ENCODE measurements at regions not wholly inside any gene's neighbourhood (a gene's known extent, or its start where the extent isn't known, plus 50 kb on each side); places are given as distances from the start of the nearest gene placed in this dataset.

DNA sequence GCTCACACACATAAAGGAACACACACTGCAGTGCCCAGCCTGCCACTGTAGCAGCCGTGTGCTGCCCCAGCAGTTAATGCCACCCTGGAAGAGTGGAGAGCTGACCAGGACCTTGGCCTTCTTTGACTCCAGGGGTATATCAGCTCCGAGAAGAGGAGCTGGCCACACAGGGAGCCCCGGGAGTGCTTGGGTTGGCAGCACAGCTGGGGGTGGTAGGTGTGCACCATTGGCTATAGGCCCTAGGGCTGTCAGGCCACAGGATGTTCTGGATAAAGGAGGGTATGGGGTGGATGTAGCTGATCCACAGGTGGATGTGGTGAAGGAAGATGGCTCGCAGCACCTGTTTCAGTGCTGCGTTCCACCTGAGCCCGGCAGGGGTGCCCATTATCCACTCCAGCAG is 640.5 kb downstream of the PLPP3 start:
- Histone ChIP-seq H3K9me3 (ENCODE audit: control insufficient read depth in 1 of 2, low read length in 2 of 2) (peaks cover 0 to 2% of the 10 kb centered on the region in 2 donors), H3K27me3 (ENCODE audit: control insufficient read depth in 1 of 2, insufficient read depth in 2 of 2, low read length in 2 of 2) (no peaks in the 10 kb centered on the region), H3K27ac (ENCODE audit: low read depth, low read length) (no peak overlapping the region), H3K9ac (ENCODE audit: low read depth in 1 of 2, low read length in 2 of 2) (no peak overlapping the region), H3K4me3 (ENCODE audit: low read depth in 1 of 2, low read length in 2 of 2) (no peak overlapping the region), H3K4me1 (ENCODE audit: control insufficient read depth in 1 of 2, insufficient read depth in 2 of 2, low read length in 2 of 2) (no peaks in the 10 kb centered on the region), H3K36me3 (ENCODE audit: control insufficient read depth in 1 of 2, insufficient read depth in 2 of 2, low read length in 2 of 2) (no peaks in the 10 kb centered on the region)

GRCh38 chr1:55938376-55938850 is 641.0 kb downstream of the PLPP3 start:
- Histone ChIP-seq H3K9me3 (ENCODE audit: control insufficient read depth in 1 of 2, low read length in 2 of 2) (peaks cover 0 to 2% of the 10 kb centered on the region in 2 donors), H3K9ac (ENCODE audit: low read depth in 1 of 2, low read length in 2 of 2) (no peak overlapping the region), H3K36me3 (ENCODE audit: control insufficient read depth in 1 of 2, insufficient read depth in 2 of 2, low read length in 2 of 2) (no peaks in the 10 kb centered on the region), H3K4me1 (ENCODE audit: control insufficient read depth in 1 of 2, insufficient read depth in 2 of 2, low read length in 2 of 2) (no peaks in the 10 kb centered on the region), H3K4me3 (ENCODE audit: low read depth in 1 of 2, low read length in 2 of 2) (no peak overlapping the region), H3K27me3 (ENCODE audit: control insufficient read depth in 1 of 2, insufficient read depth in 2 of 2, low read length in 2 of 2) (no peaks in the 10 kb centered on the region), H3K27ac (ENCODE audit: low read depth, low read length) (no peak overlapping the region)

GRCh38 chr1:55937840-55938375 is 641.5 kb downstream of the PLPP3 start:
- Histone ChIP-seq H3K9me3 (ENCODE audit: control insufficient read depth in 1 of 2, low read length in 2 of 2) (peaks cover 0 to 2% of the 10 kb centered on the region in 2 donors), H3K4me3 (ENCODE audit: low read depth in 1 of 2, low read length in 2 of 2) (no peak overlapping the region), H3K27me3 (ENCODE audit: control insufficient read depth in 1 of 2, insufficient read depth in 2 of 2, low read length in 2 of 2) (no peaks in the 10 kb centered on the region), H3K9ac (ENCODE audit: low read depth in 1 of 2, low read length in 2 of 2) (no peak overlapping the region), H3K27ac (ENCODE audit: low read depth, low read length) (no peak overlapping the region), H3K36me3 (ENCODE audit: control insufficient read depth in 1 of 2, insufficient read depth in 2 of 2, low read length in 2 of 2) (no peaks in the 10 kb centered on the region), H3K4me1 (ENCODE audit: control insufficient read depth in 1 of 2, insufficient read depth in 2 of 2, low read length in 2 of 2) (no peaks in the 10 kb centered on the region)

DNA sequence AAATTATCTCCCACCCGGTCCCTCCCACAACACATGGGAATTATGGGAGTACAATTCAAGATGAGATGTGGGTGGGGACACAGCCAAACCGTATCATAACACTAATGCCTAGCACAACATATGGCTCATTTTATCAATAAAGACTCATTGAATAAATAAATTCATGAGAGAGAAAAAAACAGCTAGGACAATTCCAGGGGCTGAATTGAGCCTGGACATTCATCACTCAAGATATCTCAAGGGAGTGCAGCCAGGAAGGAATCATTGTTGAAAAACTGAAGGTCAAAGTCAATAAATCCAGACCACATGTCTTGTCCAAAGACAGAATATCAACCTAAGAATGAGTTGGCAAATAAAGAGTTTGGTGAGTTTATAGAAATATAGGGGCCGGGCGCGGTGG is 644.1 kb downstream of the PLPP3 start:
- Histone ChIP-seq H3K9me3 (ENCODE audit: control insufficient read depth in 1 of 2, low read length in 2 of 2) (peaks cover 0 to 2% of the 10 kb centered on the region in 2 donors), H3K36me3 (ENCODE audit: control insufficient read depth in 1 of 2, insufficient read depth in 2 of 2, low read length in 2 of 2) (no peaks in the 10 kb centered on the region), H3K9ac (ENCODE audit: low read depth in 1 of 2, low read length in 2 of 2) (no peak overlapping the region), H3K4me1 (ENCODE audit: control insufficient read depth in 1 of 2, insufficient read depth in 2 of 2, low read length in 2 of 2) (no peaks in the 10 kb centered on the region), H3K27me3 (ENCODE audit: control insufficient read depth in 1 of 2, insufficient read depth in 2 of 2, low read length in 2 of 2) (no peaks in the 10 kb centered on the region), H3K4me3 (ENCODE audit: low read depth in 1 of 2, low read length in 2 of 2) (no peak overlapping the region), H3K27ac (ENCODE audit: low read depth, low read length) (no peak overlapping the region)

DNA sequence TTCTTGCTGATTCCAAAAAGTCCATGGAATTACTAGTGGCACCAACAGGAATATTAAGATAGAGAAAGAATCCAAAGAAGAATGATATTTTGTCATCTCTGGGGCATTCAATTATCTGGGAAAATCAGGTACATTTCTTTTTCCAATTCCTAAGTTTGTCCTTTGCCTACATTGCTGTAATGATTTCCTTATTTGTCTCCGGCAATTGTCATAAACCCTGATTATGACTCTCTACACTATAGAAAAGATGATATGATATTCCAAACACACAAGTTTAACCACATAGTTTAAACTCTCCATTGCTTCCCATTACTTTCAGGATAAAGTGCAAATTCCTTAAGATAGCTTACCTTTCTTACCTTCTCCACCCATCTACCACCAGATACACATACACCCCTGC is 647.0 kb downstream of the PLPP3 start:
- Histone ChIP-seq H3K9me3 (ENCODE audit: control insufficient read depth in 1 of 2, low read length in 2 of 2) (peaks cover 0 to 2% of the 10 kb centered on the region in 2 donors), H3K36me3 (ENCODE audit: control insufficient read depth in 1 of 2, insufficient read depth in 2 of 2, low read length in 2 of 2) (no peaks in the 10 kb centered on the region), H3K4me3 (ENCODE audit: low read depth in 1 of 2, low read length in 2 of 2) (no peak overlapping the region), H3K27ac (ENCODE audit: low read depth, low read length) (no peak overlapping the region), H3K9ac (ENCODE audit: low read depth in 1 of 2, low read length in 2 of 2) (no peak overlapping the region), H3K27me3 (ENCODE audit: control insufficient read depth in 1 of 2, insufficient read depth in 2 of 2, low read length in 2 of 2) (no peaks in the 10 kb centered on the region), H3K4me1 (ENCODE audit: control insufficient read depth in 1 of 2, insufficient read depth in 2 of 2, low read length in 2 of 2) (no peaks in the 10 kb centered on the region)

DNA sequence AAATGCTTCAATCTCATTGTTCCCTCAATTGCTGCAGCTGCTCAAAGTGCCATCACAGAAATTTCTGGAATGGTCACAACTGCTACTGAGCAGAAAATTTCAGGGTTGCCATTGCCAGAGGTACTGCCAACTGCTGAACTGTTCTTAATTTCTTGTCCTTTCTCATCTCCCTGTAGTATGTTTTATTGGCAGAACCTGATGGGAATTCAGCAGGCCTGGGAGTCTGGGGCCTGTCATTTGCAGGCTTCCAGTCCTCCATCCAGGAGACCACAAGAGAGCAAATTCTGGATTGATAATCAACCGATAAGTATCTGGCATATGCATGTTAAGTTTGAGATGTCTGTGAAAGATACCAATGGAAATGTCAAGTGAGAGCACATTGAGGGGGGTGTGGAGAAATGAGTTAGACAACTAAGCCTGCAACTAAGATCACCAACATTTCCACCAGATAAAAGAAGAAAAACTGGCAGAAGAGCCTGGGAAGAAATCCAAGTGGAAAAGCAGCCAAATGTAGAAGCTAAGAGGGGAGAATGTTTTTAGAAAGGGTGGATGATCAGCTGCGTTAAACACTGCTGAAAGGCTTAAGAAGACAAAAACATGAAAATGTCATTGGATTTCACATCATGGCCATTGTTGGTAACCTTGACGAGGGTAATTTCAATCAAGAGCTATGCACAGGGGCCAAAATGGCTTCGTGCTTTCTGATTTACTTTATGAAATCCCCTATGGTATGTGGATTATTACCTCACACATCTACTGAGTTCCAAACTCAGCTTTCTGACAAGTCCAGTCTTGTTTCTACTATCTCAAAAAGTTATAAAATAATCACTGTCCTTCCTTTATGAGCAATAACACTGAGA is 648.1 kb downstream of the PLPP3 start:
- Histone ChIP-seq H3K27me3 (ENCODE audit: control insufficient read depth in 1 of 2, insufficient read depth in 2 of 2, low read length in 2 of 2) (no peaks in the 10 kb centered on the region), H3K27ac (ENCODE audit: low read depth, low read length) (no peak overlapping the region), H3K9ac (ENCODE audit: low read depth in 1 of 2, low read length in 2 of 2) (no peak overlapping the region), H3K9me3 (ENCODE audit: control insufficient read depth in 1 of 2, low read length in 2 of 2) (peaks cover 0 to 2% of the 10 kb centered on the region in 2 donors), H3K4me3 (ENCODE audit: low read depth in 1 of 2, low read length in 2 of 2) (no peak overlapping the region), H3K36me3 (ENCODE audit: control insufficient read depth in 1 of 2, insufficient read depth in 2 of 2, low read length in 2 of 2) (no peaks in the 10 kb centered on the region), H3K4me1 (ENCODE audit: control insufficient read depth in 1 of 2, insufficient read depth in 2 of 2, low read length in 2 of 2) (no peaks in the 10 kb centered on the region)

- H3K27me3 ChIP-seq (ENCODE audit: control insufficient read depth in 1 of 2, insufficient read depth in 2 of 2, low read length in 2 of 2), result no peaks in the 10 kb centered on the region
- H3K9ac ChIP-seq (ENCODE audit: low read depth in 1 of 2, low read length in 2 of 2), result no peak overlapping the region
- no peaks in the 10 kb centered on the region for H3K4me1 ChIP-seq (ENCODE audit: control insufficient read depth in 1 of 2, insufficient read depth in 2 of 2, low read length in 2 of 2)
- no peaks in the 10 kb centered on the region for H3K36me3 ChIP-seq (ENCODE audit: control insufficient read depth in 1 of 2, insufficient read depth in 2 of 2, low read length in 2 of 2)
- H3K27ac ChIP-seq (ENCODE audit: low read depth, low read length), result no peak overlapping the region
- H3K9me3 ChIP-seq (ENCODE audit: control insufficient read depth in 1 of 2, low read length in 2 of 2), result no peaks in the 10 kb centered on the region
- H3K4me3 ChIP-seq (ENCODE audit: low read depth in 1 of 2, low read length in 2 of 2), result no peak overlapping the region
Measured at GRCh38 chr1:55929652-55930051, 649.7 kb downstream of the PLPP3 start.

GRCh38 chr1:55928576-55928975 is 650.8 kb downstream of the PLPP3 start:
- Histone ChIP-seq H3K36me3 (ENCODE audit: control insufficient read depth in 1 of 2, insufficient read depth in 2 of 2, low read length in 2 of 2) (no peaks in the 10 kb centered on the region), H3K27ac (ENCODE audit: low read depth, low read length) (no peak overlapping the region), H3K4me1 (ENCODE audit: control insufficient read depth in 1 of 2, insufficient read depth in 2 of 2, low read length in 2 of 2) (no peaks in the 10 kb centered on the region), H3K9me3 (ENCODE audit: control insufficient read depth in 1 of 2, low read length in 2 of 2) (no peaks in the 10 kb centered on the region), H3K9ac (ENCODE audit: low read depth in 1 of 2, low read length in 2 of 2) (no peak overlapping the region), H3K4me3 (ENCODE audit: low read depth in 1 of 2, low read length in 2 of 2) (no peak overlapping the region), H3K27me3 (ENCODE audit: control insufficient read depth in 1 of 2, insufficient read depth in 2 of 2, low read length in 2 of 2) (no peaks in the 10 kb centered on the region)

DNA sequence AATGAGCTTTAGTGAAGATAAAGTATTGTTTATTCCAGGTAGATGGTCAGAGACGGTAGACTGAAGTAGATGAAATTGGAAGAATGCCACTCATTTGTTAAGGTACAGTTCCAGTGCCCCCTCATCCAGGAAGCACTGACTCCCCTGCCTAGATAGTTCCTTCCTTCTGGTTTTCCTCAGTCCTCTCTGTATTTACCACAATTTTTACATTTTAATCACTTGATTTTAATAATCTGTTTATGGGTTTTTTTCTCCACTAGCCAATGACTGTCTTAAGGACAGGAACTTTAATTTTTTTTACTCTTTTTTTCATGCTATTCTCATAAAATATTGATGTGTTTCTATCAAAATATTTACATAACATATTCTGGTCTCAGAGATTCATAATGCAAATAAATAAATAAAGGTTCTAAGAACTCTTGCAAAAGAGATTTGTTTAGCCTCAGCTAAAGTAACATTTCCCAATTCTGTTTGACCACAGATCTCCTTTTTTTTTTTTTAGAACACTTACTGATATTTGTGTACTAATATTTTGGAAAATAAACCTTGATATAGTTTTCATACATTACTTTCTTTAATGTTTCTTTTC is 651.6 kb downstream of the PLPP3 start:
- H3K27ac ChIP-seq (ENCODE audit: low read depth, low read length), result no peak overlapping the region
- H3K4me3 ChIP-seq (ENCODE audit: low read depth in 1 of 2, low read length in 2 of 2), result no peak overlapping the region
- H3K9me3 ChIP-seq (ENCODE audit: control insufficient read depth in 1 of 2, low read length in 2 of 2), result no peaks in the 10 kb centered on the region
- H3K4me1 ChIP-seq (ENCODE audit: control insufficient read depth in 1 of 2, insufficient read depth in 2 of 2, low read length in 2 of 2), result no peaks in the 10 kb centered on the region
- no peaks in the 10 kb centered on the region for H3K27me3 ChIP-seq (ENCODE audit: control insufficient read depth in 1 of 2, insufficient read depth in 2 of 2, low read length in 2 of 2)
- H3K9ac ChIP-seq (ENCODE audit: low read depth in 1 of 2, low read length in 2 of 2), result no peak overlapping the region
- H3K36me3 ChIP-seq (ENCODE audit: control insufficient read depth in 1 of 2, insufficient read depth in 2 of 2, low read length in 2 of 2), result no peaks in the 10 kb centered on the region

GRCh38 chr1:55926906-55927471 is 652.4 kb downstream of the PLPP3 start:
- Histone ChIP-seq H3K9me3 (ENCODE audit: control insufficient read depth in 1 of 2, low read length in 2 of 2) (no peaks in the 10 kb centered on the region), H3K9ac (ENCODE audit: low read depth in 1 of 2, low read length in 2 of 2) (no peak overlapping the region), H3K4me1 (ENCODE audit: control insufficient read depth in 1 of 2, insufficient read depth in 2 of 2, low read length in 2 of 2) (no peaks in the 10 kb centered on the region), H3K27me3 (ENCODE audit: control insufficient read depth in 1 of 2, insufficient read depth in 2 of 2, low read length in 2 of 2) (no peaks in the 10 kb centered on the region), H3K36me3 (ENCODE audit: control insufficient read depth in 1 of 2, insufficient read depth in 2 of 2, low read length in 2 of 2) (no peaks in the 10 kb centered on the region), H3K4me3 (ENCODE audit: low read depth in 1 of 2, low read length in 2 of 2) (no peak overlapping the region), H3K27ac (ENCODE audit: low read depth, low read length) (no peak overlapping the region)
